GM23338 (cell line): ENCODE measurements at regions not wholly inside any gene's neighbourhood (a gene's known extent, or its start where the extent isn't known, plus 50 kb on each side); places are given as distances from the start of the nearest gene placed in this dataset.

Source experiments
- CREB1 ChIP-seq: fragments of 250-450 bp; sonication (Bioruptor Pico); IDR thresholded peaks from 2 replicates; pipeline ENCODE4 v1.5.0; 2020; ENCODE audit warnings: low read depth, mild to moderate bottlenecking, moderate library complexity
- EZH2 ChIP-seq: fragments of 200-600 bp; sonication (generic); IDR thresholded peaks from one replicate; pipeline ENCODE4 v1.8.0; 2017; ENCODE audit warnings: antibody characterized with exemption, mild to moderate bottlenecking, low read depth; ENCODE audit not compliant: unreplicated experiment
- EZH2phosphoT487 ChIP-seq: fragments of 200-600 bp; sonication (generic); IDR thresholded peaks from one replicate; pipeline ENCODE4 v1.8.1; 2018; ENCODE audit warnings: antibody characterized with exemption; ENCODE audit not compliant: unreplicated experiment
- JUNB ChIP-seq: IDR thresholded peaks from one replicate; pipeline ENCODE4 v1.6.1; 2016; ENCODE audit warnings: antibody characterized with exemption; ENCODE audit not compliant: unreplicated experiment
- NANOG ChIP-seq: IDR thresholded peaks from 2 replicates; pipeline ENCODE4 v1.6.1; 2016; ENCODE audit warnings: antibody characterized with exemption, borderline replicate concordance
- POLR2AphosphoS5 ChIP-seq: IDR thresholded peaks from 2 replicates; pipeline ENCODE4 v1.6.1; 2016; ENCODE audit warnings: antibody characterized with exemption, low read depth
- STAT1 ChIP-seq: IDR thresholded peaks from one replicate; pipeline ENCODE4 v1.6.1; 2016; ENCODE audit warnings: antibody characterized with exemption; ENCODE audit not compliant: unreplicated experiment
- ZNF114 ChIP-seq: fragments of 250-450 bp; sonication (Bioruptor Pico); IDR thresholded peaks from 2 replicates; pipeline ENCODE4 v1.5.0; 2020; ENCODE audit warnings: mild to moderate bottlenecking, moderate library complexity
- ZNF331 ChIP-seq: fragments of 250-450 bp; sonication (Bioruptor Pico); IDR thresholded peaks from 2 replicates; pipeline ENCODE4 v1.5.0; 2020; ENCODE audit warnings: low read depth, mild to moderate bottlenecking, moderate library complexity
- TF ChIP-seq, protein P1 (sequence below), 2 experiments: fragments of 200-600 bp in 1 of 2; sonication (generic) in 1 of 2; conservative IDR thresholded peaks; 2 replicates each; pipeline versions ENCODE4 v1.5.1 to v1.6.1; 2016 to 2017; ENCODE audit warnings: antibody characterized with exemption in 2 of 2, low read depth in 2 of 2, mild to moderate bottlenecking in 2 of 2, moderate library complexity in 1 of 2
- TF ChIP-seq, protein P2 (sequence below): IDR thresholded peaks from one replicate; pipeline ENCODE4 v1.6.1; 2018; ENCODE audit warnings: antibody characterized with exemption; ENCODE audit not compliant: unreplicated experiment

DNA sequence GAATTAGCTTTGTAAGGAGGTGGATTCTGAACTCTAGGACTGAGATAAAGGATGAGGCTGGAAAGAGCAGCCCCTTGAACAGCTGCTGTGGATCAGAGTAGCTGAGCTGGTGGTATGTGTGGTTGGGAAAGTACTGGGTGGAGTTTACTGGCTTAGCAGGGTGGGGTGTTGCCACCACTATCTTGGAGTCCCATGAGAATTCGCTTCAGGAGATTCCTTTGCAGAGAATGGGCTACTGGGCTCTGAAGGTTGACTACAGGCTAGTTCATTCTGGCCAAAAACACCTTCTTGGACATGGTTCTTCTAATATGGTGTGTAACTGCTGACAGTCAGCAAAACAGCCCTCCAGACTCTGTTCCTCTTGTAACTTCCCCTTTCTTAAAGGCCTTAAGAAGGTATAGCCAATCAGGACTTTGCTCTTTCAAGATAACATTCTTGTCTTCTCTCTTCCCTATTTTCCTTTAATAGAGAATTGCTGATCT lies 52.7 kb downstream of the TET3 start:
- TF ChIP-seq EZH2: no peak
- no peak for TF ChIP-seq POLR2AphosphoS5
- TF ChIP-seq, protein P1, sequence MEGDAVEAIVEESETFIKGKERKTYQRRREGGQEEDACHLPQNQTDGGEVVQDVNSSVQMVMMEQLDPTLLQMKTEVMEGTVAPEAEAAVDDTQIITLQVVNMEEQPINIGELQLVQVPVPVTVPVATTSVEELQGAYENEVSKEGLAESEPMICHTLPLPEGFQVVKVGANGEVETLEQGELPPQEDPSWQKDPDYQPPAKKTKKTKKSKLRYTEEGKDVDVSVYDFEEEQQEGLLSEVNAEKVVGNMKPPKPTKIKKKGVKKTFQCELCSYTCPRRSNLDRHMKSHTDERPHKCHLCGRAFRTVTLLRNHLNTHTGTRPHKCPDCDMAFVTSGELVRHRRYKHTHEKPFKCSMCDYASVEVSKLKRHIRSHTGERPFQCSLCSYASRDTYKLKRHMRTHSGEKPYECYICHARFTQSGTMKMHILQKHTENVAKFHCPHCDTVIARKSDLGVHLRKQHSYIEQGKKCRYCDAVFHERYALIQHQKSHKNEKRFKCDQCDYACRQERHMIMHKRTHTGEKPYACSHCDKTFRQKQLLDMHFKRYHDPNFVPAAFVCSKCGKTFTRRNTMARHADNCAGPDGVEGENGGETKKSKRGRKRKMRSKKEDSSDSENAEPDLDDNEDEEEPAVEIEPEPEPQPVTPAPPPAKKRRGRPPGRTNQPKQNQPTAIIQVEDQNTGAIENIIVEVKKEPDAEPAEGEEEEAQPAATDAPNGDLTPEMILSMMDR (conservative IDR thresholded peaks at IDR 0.05; ENCODE audit: low read depth in 2 of 2): no peak
- no peak for TF ChIP-seq NANOG
- TF ChIP-seq EZH2phosphoT487: no peak
- TF ChIP-seq STAT1: no peak
- TF ChIP-seq CREB1 (CRISPR knock-in tag): no peak
- TF ChIP-seq, protein P2, sequence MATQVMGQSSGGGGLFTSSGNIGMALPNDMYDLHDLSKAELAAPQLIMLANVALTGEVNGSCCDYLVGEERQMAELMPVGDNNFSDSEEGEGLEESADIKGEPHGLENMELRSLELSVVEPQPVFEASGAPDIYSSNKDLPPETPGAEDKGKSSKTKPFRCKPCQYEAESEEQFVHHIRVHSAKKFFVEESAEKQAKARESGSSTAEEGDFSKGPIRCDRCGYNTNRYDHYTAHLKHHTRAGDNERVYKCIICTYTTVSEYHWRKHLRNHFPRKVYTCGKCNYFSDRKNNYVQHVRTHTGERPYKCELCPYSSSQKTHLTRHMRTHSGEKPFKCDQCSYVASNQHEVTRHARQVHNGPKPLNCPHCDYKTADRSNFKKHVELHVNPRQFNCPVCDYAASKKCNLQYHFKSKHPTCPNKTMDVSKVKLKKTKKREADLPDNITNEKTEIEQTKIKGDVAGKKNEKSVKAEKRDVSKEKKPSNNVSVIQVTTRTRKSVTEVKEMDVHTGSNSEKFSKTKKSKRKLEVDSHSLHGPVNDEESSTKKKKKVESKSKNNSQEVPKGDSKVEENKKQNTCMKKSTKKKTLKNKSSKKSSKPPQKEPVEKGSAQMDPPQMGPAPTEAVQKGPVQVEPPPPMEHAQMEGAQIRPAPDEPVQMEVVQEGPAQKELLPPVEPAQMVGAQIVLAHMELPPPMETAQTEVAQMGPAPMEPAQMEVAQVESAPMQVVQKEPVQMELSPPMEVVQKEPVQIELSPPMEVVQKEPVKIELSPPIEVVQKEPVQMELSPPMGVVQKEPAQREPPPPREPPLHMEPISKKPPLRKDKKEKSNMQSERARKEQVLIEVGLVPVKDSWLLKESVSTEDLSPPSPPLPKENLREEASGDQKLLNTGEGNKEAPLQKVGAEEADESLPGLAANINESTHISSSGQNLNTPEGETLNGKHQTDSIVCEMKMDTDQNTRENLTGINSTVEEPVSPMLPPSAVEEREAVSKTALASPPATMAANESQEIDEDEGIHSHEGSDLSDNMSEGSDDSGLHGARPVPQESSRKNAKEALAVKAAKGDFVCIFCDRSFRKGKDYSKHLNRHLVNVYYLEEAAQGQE: no peak
- no peak for TF ChIP-seq ZNF331 (CRISPR knock-in tag)
- no peak for TF ChIP-seq JUNB
- TF ChIP-seq ZNF114 (CRISPR knock-in tag): no peak
